ENCODE measurements at regions not wholly inside any gene's neighbourhood (a gene's known extent, or its start where the extent isn't known, plus 50 kb on each side); places are given as distances from the start of the nearest gene placed in this dataset.

GRCh38 chr5:43772764-43773477 lies 169.9 kb downstream of the NNT start:
- TF ChIP-seq MAZ (CRISPR knock-in tag; conservative IDR thresholded peaks at IDR 0.05 in 1 of 2, IDR thresholded peaks at IDR 0.05 in 1 of 2) (no peak), POLR2A (conservative IDR thresholded peaks at IDR 0.05) (no peak), NFIC (IDR thresholded peaks at IDR 0.05) (peak; percentile 66; the same call in 1 of the 2 replicates), MXI1 (IDR thresholded peaks at IDR 0.05; ENCODE audit: low read depth, low read length) (no peak)
